ENCODE measurements at regions not wholly inside any gene's neighbourhood (a gene's known extent, or its start where the extent isn't known, plus 50 kb on each side); places are given as distances from the start of the nearest gene placed in this dataset.

GRCh38 chr2:155852156-155852555, 480.4 kb downstream of the NR4A2 start:
- no peak for DNase-seq
- Histone ChIP-seq H3K27ac (no peak overlapping the region), H3K4me3 (no peak overlapping the region)

GRCh38 chr2:155846259-155846658, 486.3 kb downstream of the NR4A2 start:
- no peak for TF ChIP-seq CTCF (IDR thresholded peaks at IDR 0.05)
- TF ChIP-seq POLR2A (IDR thresholded peaks at IDR 0.05): no peak
- H3K4me3 ChIP-seq: no peak overlapping the region
- H3K36me3 ChIP-seq: no peaks in the 10 kb centered on the region
- no peaks in the 10 kb centered on the region for H3K27me3 ChIP-seq
- DNase-seq: no peak
- no peaks in the 10 kb centered on the region for H3K9me3 ChIP-seq
- H3K4me1 ChIP-seq: no peaks in the 10 kb centered on the region
- no peak overlapping the region for H3K27ac ChIP-seq

More at GRCh38 chr2:155852156-155852555, 480.4 kb downstream of the NR4A2 start:
- H3K36me3 ChIP-seq: no peaks in the 10 kb centered on the region
- H3K9me3 ChIP-seq: no peaks in the 10 kb centered on the region
- no peak for TF ChIP-seq POLR2A (IDR thresholded peaks at IDR 0.05)
- no peak for TF ChIP-seq CTCF (IDR thresholded peaks at IDR 0.05)
- H3K4me1 ChIP-seq: no peaks in the 10 kb centered on the region
- H3K27me3 ChIP-seq: no peaks in the 10 kb centered on the region

GRCh38 chr2:155844461-155844860, 488.1 kb downstream of the NR4A2 start:
- Histone ChIP-seq H3K36me3 (no peaks in the 10 kb centered on the region), H3K4me1 (no peaks in the 10 kb centered on the region), H3K27ac (no peak overlapping the region), H3K27me3 (no peaks in the 10 kb centered on the region), H3K9me3 (no peaks in the 10 kb centered on the region), H3K4me3 (no peak overlapping the region)
- TF ChIP-seq CTCF (IDR thresholded peaks at IDR 0.05): no peak
- TF ChIP-seq POLR2A (IDR thresholded peaks at IDR 0.05): no peak
- no peak for DNase-seq

GRCh38 chr2:155842103-155842502, 490.4 kb downstream of the NR4A2 start:
- TF ChIP-seq CTCF (IDR thresholded peaks at IDR 0.05): no peak
- no peak for TF ChIP-seq POLR2A (IDR thresholded peaks at IDR 0.05)
- no peaks in the 10 kb centered on the region for H3K9me3 ChIP-seq
- no peaks in the 10 kb centered on the region for H3K4me1 ChIP-seq
- DNase-seq: no peak
- H3K36me3 ChIP-seq: no peaks in the 10 kb centered on the region
- no peaks in the 10 kb centered on the region for H3K27me3 ChIP-seq
- no peak overlapping the region for H3K27ac ChIP-seq
- no peak overlapping the region for H3K4me3 ChIP-seq

- Histone ChIP-seq H3K9me3 (no peaks in the 10 kb centered on the region), H3K4me3 (no peak overlapping the region), H3K27me3 (no peaks in the 10 kb centered on the region), H3K36me3 (no peaks in the 10 kb centered on the region), H3K27ac (no peak overlapping the region), H3K4me1 (no peaks in the 10 kb centered on the region)
- TF ChIP-seq POLR2A (IDR thresholded peaks at IDR 0.05) (no peak), CTCF (IDR thresholded peaks at IDR 0.05) (no peak)
- no peak for DNase-seq
Measured at GRCh38 chr2:155841442-155841841, 491.1 kb downstream of the NR4A2 start.

GRCh38 chr2:155840661-155841060, 491.9 kb downstream of the NR4A2 start:
- Histone ChIP-seq H3K4me3 (no peak overlapping the region), H3K9me3 (no peaks in the 10 kb centered on the region), H3K27ac (no peak overlapping the region), H3K27me3 (no peaks in the 10 kb centered on the region), H3K36me3 (no peaks in the 10 kb centered on the region), H3K4me1 (no peaks in the 10 kb centered on the region)
- TF ChIP-seq POLR2A (IDR thresholded peaks at IDR 0.05) (no peak), CTCF (IDR thresholded peaks at IDR 0.05) (no peak)
- no peak for DNase-seq

All from Peyer's patch (tissue), 4 donors.